ENCODE measurements at regions not wholly inside any gene's neighbourhood (a gene's known extent, or its start where the extent isn't known, plus 50 kb on each side); places are given as distances from the start of the nearest gene placed in this dataset.
A peak's percentile ranks its signal among the peaks of the same experiment; 100 is the strongest.

GRCh38 chr6:138550346-138550767, 51.1 kb upstream of the NHSL1 start (continued):
- TF ChIP-seq ZKSCAN1 (IDR thresholded peaks at IDR 0.05; ENCODE audit: low read length): no peak; the same call in 1 of the 2 replicates
- peak; percentile 30 to 95; a peak in 3 of 4 replicates for TF ChIP-seq EP300 (IDR thresholded peaks at IDR 0.05; ENCODE audit: low read depth in 2 of 2, low read length in 2 of 2)
- peak; percentile 70; the same call in 1 of the 2 replicates for TF ChIP-seq EP300 (CRISPR knock-in tag; IDR thresholded peaks at IDR 0.05; ENCODE audit: borderline replicate concordance)
- TF ChIP-seq HES4 (CRISPR knock-in tag; IDR thresholded peaks at IDR 0.05; ENCODE audit: borderline replicate concordance): no peak
- TF ChIP-seq LRRFIP1 (CRISPR knock-in tag; conservative IDR thresholded peaks at IDR 0.05): no peak
- no peak for TF ChIP-seq ZNF687 (CRISPR knock-in tag; IDR thresholded peaks at IDR 0.05)
- no peak for TF ChIP-seq DBP (CRISPR knock-in tag; IDR thresholded peaks at IDR 0.05; ENCODE audit: not compliant biosample characterization)
- TF ChIP-seq PHF21A (CRISPR knock-in tag; IDR thresholded peaks at IDR 0.05): peak; percentile 77
- TF ChIP-seq HMG20A (CRISPR knock-in tag; IDR thresholded peaks at IDR 0.05; ENCODE audit: borderline replicate concordance): peak; percentile 96
- TF ChIP-seq XRCC5 (optimal IDR thresholded peaks at IDR 0.05; ENCODE audit: low read length): no peak
- no peak for TF ChIP-seq ZNF276 (CRISPR knock-in tag; IDR thresholded peaks at IDR 0.05; ENCODE audit: low read depth)
- peak; percentile 96 for TF ChIP-seq ATF2 (CRISPR knock-in tag; IDR thresholded peaks at IDR 0.05)
- no peak for TF ChIP-seq STAG1 (CRISPR knock-in tag; IDR thresholded peaks at IDR 0.05)
- peak; percentile 30; the same call in 1 of the 2 replicates for TF ChIP-seq ZBTB38 (CRISPR knock-in tag; IDR thresholded peaks at IDR 0.05)
- TF ChIP-seq GMEB1 (CRISPR knock-in tag; IDR thresholded peaks at IDR 0.05; ENCODE audit: borderline replicate concordance): peak; percentile 40; the same call in 1 of the 2 replicates
- TF ChIP-seq ZNF101 (CRISPR knock-in tag; IDR thresholded peaks at IDR 0.05; ENCODE audit: borderline replicate concordance, low read depth): no peak
- peak; percentile 88; the same call in 1 of the 2 replicates for TF ChIP-seq ZNF792 (CRISPR knock-in tag; IDR thresholded peaks at IDR 0.05)
- peak; percentile 46; the same call in 1 of the 2 replicates for TF ChIP-seq GABPB1 (CRISPR knock-in tag; IDR thresholded peaks at IDR 0.05)
